ENCODE measurements at regions not wholly inside any gene's neighbourhood (a gene's known extent, or its start where the extent isn't known, plus 50 kb on each side); places are given as distances from the start of the nearest gene placed in this dataset.
A peak's percentile ranks its signal among the peaks of the same experiment; 100 is the strongest.

DNA sequence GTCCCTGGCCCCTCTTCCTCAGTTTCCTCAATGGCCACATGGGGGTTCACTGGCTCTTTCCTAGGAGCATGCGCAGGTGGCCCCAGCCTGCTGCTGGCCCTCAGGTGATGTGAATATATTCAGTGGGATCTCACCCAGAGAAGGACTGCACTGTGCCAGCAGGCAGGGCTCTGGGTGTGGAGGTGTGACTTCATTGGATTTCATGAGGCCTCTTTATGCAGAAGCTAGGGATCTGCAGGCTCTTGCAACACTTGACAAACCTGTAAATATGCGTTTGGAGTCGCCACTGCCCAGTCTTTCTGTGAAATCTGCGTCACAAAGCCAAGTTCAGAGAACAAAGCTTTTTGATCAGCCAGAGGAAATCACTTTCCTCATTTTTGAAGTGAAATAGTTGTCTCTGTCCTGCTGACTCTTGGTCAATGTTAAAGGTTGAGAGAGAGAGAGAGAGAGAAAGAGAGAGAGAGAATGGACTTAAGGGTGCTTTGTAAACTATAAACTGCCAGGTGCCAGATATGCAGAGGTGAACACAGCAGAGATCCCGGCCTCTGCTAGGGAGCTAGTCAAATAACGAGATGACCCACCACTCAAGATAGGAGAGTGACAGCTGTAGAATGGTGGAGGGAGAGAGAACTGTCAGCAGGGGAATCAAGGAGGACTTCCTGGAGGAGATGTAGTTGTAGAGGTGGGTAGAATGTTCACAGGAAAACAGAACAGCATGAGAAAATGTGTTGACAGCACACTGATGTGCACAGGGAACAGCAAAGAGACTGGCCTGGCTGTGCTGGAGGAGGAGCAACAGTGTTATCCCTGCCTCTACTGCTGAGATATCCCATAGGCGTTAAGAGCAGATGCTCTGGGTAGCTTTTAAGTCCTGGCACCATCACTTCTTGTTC lies 167.0 kb upstream of the ZNF618 start:
- H3K27ac Mint-ChIP-seq, result no peak overlapping the region
- DNase-seq (ENCODE audit: low spot score in 2 of 2) (no peak), ATAC-seq (no peak)
- no peaks in the 10 kb centered on the region for H3K9me3 Mint-ChIP-seq
- H3K4me1 Mint-ChIP-seq, result peaks cover 9% of the 10 kb centered on the region
- no peaks in the 10 kb centered on the region for H3K36me3 Mint-ChIP-seq
- no peak overlapping the region for H3K4me3 Mint-ChIP-seq

DNA sequence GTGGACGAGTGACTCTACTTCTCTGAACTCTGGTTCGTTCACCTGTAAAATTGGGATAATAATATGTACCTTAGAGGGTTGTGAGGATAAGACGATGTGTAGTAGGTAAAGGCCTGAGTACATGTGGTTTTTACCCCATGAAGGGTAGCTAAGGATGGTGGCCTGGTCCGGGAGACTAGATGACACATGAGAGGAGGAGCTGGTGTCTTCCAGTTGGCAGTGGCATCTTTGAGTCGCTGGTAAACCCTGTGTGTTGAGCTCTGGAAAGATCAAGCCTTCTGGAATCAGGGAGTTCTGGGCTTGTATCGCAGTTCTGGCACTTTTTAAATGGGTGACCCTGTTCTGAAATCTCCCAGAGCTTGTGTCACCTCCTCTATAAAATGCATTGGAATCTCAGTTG lies 166.4 kb upstream of the ZNF618 start:
- H3K4me1 Mint-ChIP-seq, result peaks cover 9% of the 10 kb centered on the region
- H3K4me3 Mint-ChIP-seq, result no peak overlapping the region
- H3K9me3 Mint-ChIP-seq, result peaks cover 3% of the 10 kb centered on the region
- no peak overlapping the region for H3K27ac Mint-ChIP-seq
- DNase-seq (ENCODE audit: low spot score in 2 of 2) (no peak), ATAC-seq (no peak)
- H3K36me3 Mint-ChIP-seq, result no peaks in the 10 kb centered on the region

DNA sequence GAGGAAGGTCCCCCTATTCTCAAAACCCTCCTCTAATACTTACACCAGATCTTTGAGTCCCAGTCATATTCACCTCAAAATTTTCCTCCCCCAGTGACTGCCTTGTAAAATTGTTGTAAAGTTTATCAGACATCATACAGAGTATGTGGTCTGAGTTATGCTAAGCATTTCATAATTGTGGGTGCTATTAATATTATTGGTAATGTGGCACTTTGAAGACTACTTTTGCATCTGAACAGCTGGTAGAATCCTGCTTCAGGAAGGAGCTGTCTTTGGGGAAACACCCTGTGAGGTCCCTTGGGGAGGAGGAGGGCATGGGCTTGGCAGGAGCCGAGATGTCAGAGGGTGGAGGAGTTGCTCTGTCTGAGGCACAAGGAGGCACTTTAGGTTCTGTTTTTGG lies 164.9 kb upstream of the ZNF618 start:
- Mint-ChIP-seq H3K4me1 (no peaks in the 10 kb centered on the region), H3K27ac (no peak overlapping the region), H3K4me3 (no peak overlapping the region), H3K36me3 (no peaks in the 10 kb centered on the region), H3K9me3 (peaks cover 6% of the 10 kb centered on the region)
- DNase-seq (ENCODE audit: low spot score in 2 of 2) (no peak), ATAC-seq (no peak)

DNA sequence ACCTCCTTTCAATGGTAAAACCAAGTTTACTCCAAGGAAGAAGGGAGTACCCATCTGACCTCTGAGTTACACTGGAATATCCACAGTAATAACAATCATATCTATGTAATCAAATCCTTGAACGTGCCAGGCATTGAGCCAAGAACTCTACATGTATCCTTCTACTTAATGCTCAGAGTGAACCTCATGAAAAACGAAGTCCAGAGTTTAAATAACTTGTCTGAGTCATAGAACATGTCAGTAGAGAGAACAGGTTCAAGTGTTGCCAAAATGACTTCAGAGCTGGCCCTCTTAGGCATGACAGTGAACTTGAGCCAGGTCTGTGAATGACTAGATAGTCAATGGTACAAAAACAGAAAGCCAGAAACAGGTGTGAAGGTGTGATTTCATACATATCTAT lies 164.1 kb upstream of the ZNF618 start:
- Mint-ChIP-seq H3K36me3 (no peaks in the 10 kb centered on the region), H3K9me3 (peaks cover 6% of the 10 kb centered on the region), H3K27ac (no peak overlapping the region), H3K4me3 (no peak overlapping the region), H3K4me1 (no peaks in the 10 kb centered on the region)
- DNase-seq (ENCODE audit: low spot score in 2 of 2) (no peak), ATAC-seq (no peak)

- no peak overlapping the region for H3K4me3 Mint-ChIP-seq
- no peak overlapping the region for H3K27ac Mint-ChIP-seq
- H3K36me3 Mint-ChIP-seq, result no peaks in the 10 kb centered on the region
Observed at GRCh38 chr9:113715086-113715485, 161.0 kb upstream of the ZNF618 start.

DNA sequence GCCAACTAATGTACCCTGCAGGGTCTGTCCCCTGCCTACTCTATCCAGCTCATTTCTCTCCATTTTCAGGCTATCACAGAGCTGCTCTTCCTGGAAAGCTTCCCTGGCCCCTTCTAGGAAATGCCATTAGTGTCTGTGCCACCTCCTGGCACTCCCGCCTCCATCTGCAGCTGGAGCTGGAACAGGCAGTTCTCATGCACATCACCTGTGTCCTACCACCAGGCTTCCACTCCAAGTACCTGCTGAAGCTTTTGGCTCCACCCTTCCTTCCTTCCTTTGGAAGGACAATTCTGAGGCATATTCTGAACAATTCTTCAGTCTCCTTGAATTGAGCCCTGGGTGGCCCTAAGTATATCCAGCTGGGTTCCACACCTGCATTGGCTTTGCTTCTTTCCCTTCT lies 156.2 kb upstream of the ZNF618 start:
- no peak overlapping the region for H3K4me3 Mint-ChIP-seq

More at GRCh38 chr9:113715086-113715485, 161.0 kb upstream of the ZNF618 start:
- Mint-ChIP-seq H3K9me3 (peaks cover 6% of the 10 kb centered on the region), H3K4me1 (peaks cover 2% of the 10 kb centered on the region)
- ATAC-seq (no peak), DNase-seq (ENCODE audit: low spot score in 2 of 2) (no peak)

DNA sequence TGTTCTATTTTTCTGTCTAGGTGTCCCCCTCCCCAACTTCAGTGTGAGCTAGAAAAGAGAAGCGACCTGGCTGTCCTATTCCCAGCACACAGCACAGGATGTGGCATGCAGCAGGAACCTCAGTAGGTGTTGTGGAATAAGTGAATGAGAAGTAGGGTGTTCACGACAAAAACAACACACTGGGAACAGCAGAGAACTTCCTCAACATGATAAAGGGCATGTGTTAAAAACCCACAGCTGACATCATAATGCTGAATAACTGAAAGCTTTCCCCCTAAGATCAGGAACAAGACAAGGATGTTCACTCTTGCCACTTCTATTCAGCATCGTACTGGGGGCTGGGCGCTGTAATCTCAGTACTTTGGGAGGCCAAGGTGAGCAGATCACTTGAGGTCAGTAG lies 155.6 kb upstream of the ZNF618 start:
- Mint-ChIP-seq H3K9me3 (peaks cover 3% of the 10 kb centered on the region), H3K36me3 (no peaks in the 10 kb centered on the region), H3K27ac (no peak overlapping the region), H3K4me3 (no peak overlapping the region), H3K4me1 (peaks cover 6% of the 10 kb centered on the region)
- no peak for ATAC-seq
- DNase-seq (ENCODE audit: low spot score in 2 of 2), result no peak

More for the DNA sequence above, 156.2 kb upstream of the ZNF618 start:
- H3K27ac Mint-ChIP-seq, result no peak overlapping the region
- ATAC-seq (no peak), DNase-seq (ENCODE audit: low spot score in 2 of 2) (no peak)
- peaks cover 3% of the 10 kb centered on the region for H3K9me3 Mint-ChIP-seq
- peaks cover 6% of the 10 kb centered on the region for H3K4me1 Mint-ChIP-seq
- no peaks in the 10 kb centered on the region for H3K36me3 Mint-ChIP-seq

GRCh38 chr9:113721856-113722255 lies 154.3 kb upstream of the ZNF618 start:
- ATAC-seq (no peak), DNase-seq (ENCODE audit: low spot score in 2 of 2) (no peak)
- no peak overlapping the region for H3K27ac Mint-ChIP-seq
- peaks cover 6% of the 10 kb centered on the region for H3K4me1 Mint-ChIP-seq
- no peaks in the 10 kb centered on the region for H3K9me3 Mint-ChIP-seq
- no peaks in the 10 kb centered on the region for H3K36me3 Mint-ChIP-seq
- no peak overlapping the region for H3K4me3 Mint-ChIP-seq

- no peak overlapping the region for H3K4me3 Mint-ChIP-seq
- H3K27ac Mint-ChIP-seq, result no peak overlapping the region
- DNase-seq (ENCODE audit: low spot score in 2 of 2) (no peak), ATAC-seq (no peak)
- peaks cover 5% of the 10 kb centered on the region for H3K9me3 Mint-ChIP-seq
- H3K36me3 Mint-ChIP-seq, result no peaks in the 10 kb centered on the region
- peaks cover 6% of the 10 kb centered on the region for H3K4me1 Mint-ChIP-seq
Observed at GRCh38 chr9:113724202-113724601, 151.9 kb upstream of the ZNF618 start.

GRCh38 chr9:113728989-113729388 lies 147.1 kb upstream of the ZNF618 start:
- no peak overlapping the region for H3K27ac Mint-ChIP-seq
- H3K36me3 Mint-ChIP-seq, result no peaks in the 10 kb centered on the region
- peaks cover 11% of the 10 kb centered on the region for H3K9me3 Mint-ChIP-seq
- H3K4me3 Mint-ChIP-seq, result no peak overlapping the region
- no peaks in the 10 kb centered on the region for H3K4me1 Mint-ChIP-seq
- ATAC-seq (no peak), DNase-seq (ENCODE audit: low spot score in 2 of 2) (peak in 1 of 2 donors; percentile 8)

GRCh38 chr9:113734826-113735225 lies 141.3 kb upstream of the ZNF618 start:
- Mint-ChIP-seq H3K27ac (no peak overlapping the region), H3K4me1 (no peaks in the 10 kb centered on the region), H3K36me3 (no peaks in the 10 kb centered on the region), H3K9me3 (peaks cover 5% of the 10 kb centered on the region), H3K4me3 (no peak overlapping the region)
- no peak for DNase-seq (ENCODE audit: low spot score in 2 of 2)
- ATAC-seq, result no peak

DNA sequence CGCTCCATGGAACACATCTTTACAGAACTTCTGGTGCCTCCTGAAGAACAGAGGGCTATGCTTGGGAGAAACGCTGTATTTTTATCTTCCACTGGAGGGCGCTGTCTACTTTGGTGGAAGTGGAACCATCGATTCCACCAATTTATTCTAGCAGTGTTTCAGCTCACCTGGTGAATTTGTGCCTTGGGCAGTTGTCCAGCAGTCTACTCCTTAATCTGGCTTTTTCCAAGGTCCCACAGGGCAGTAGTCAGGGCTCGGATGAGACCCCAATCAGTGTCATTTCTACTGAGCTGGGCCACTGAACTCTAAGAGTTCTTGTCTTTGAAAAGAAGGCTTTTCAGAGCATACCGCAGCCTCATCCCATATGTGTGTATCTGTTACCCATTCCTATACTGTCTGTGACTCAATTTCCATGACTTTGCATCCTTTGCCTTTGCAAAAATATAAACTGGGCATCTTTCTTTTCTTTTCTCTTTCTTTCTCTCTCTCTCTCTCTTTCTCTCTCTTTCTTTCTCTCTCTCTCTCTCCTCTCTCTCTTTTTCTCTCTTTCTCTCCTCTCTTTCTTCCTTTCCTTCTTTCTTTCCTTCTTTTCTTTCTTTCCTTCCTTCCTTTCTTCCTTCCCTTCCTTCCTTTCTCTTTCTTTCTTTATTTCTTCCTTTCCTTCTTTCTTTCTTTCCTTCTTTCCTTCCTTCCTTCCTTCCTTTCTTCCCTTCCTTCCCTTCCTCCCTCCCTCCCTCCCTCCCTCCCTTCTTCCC lies 138.4 kb upstream of the ZNF618 start:
- Mint-ChIP-seq H3K27ac (no peak overlapping the region), H3K4me3 (no peak overlapping the region), H3K4me1 (peaks cover 6% of the 10 kb centered on the region), H3K36me3 (peaks cover 6% of the 10 kb centered on the region), H3K9me3 (peaks cover 4% of the 10 kb centered on the region)
- ATAC-seq (no peak), DNase-seq (ENCODE audit: low spot score in 2 of 2) (peak in 1 of 2 donors; percentile 67)

DNA sequence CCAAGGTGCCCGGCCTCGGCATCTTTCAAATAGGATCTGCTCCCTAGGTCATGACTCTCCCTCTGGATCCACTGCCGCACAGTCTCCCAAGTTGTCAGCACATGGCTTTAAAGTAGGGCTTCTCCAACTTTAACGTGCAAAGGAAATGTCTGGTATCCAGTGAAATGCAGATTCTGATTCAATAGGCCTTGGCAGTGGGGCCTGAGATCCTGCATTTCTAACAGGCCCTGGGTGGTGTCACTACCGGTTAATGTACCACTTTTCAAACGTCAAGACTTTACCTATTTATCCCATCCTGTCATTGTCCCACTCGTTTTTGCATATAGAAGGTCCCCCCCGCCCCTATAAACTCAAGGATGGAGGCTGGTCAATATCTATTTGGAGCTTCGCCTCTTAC lies 137.6 kb upstream of the ZNF618 start:
- Mint-ChIP-seq H3K4me3 (no peak overlapping the region), H3K27ac (no peak overlapping the region), H3K9me3 (peaks cover 4% of the 10 kb centered on the region), H3K36me3 (peaks cover 6% of the 10 kb centered on the region), H3K4me1 (peaks cover 6% of the 10 kb centered on the region)
- no peak for ATAC-seq
- DNase-seq (ENCODE audit: low spot score in 2 of 2), result no peak

- Mint-ChIP-seq H3K4me3 (no peak overlapping the region), H3K36me3 (peaks cover 6% of the 10 kb centered on the region), H3K9me3 (peaks cover 4% of the 10 kb centered on the region), H3K4me1 (peaks cover 6% of the 10 kb centered on the region), H3K27ac (no peak overlapping the region)
- peak; percentile 66 for ATAC-seq
- no peak for DNase-seq (ENCODE audit: low spot score in 2 of 2)
Observed at GRCh38 chr9:113738893-113739604, 137.1 kb upstream of the ZNF618 start.
